Heart left ventricle (tissue), 13 donors: ENCODE measurements at regions not wholly inside any gene's neighbourhood (a gene's known extent, or its start where the extent isn't known, plus 50 kb on each side); places are given as distances from the start of the nearest gene placed in this dataset.

Experiments used
- POLR2A ChIP-seq, 2 donors: fragments of 450-650 bp; IDR thresholded peaks; one replicate each; pipeline ENCODE4 v1.6.1; 2017; ENCODE audit warnings: antibody characterized with exemption in 2 of 2, mild to moderate bottlenecking in 2 of 2, moderate library complexity in 2 of 2
- TF ChIP-seq, protein P1 (sequence below), 12 donors: fragments of 200-600 bp; sonication (generic) in 4 of 12; IDR thresholded peaks; one replicate each; pipeline versions ENCODE4 v1.5.0 to v1.8.0; 2018 to 2022; ENCODE audit warnings: antibody characterized with exemption in 12 of 12, mild to moderate bottlenecking in 5 of 12
- donor health status: ischemic (EF 13 %, LVEDD 7.1; RV severe dilation, severe dysfunction).
- donor health status: DM: no; HTN: yes; CAD: no.
- donor health status: DM: no; HTN: no; CAD: no.
- donor health status: ischemic (EF 25% LVEDD 6.9; RV normal size, moderate dysfunction).
- donor health status: ischemic (EF 25% LVEDD 5.7; RV mildly dilated, moderate dysfunction).
- donor health status: ischemic (EF 35%, LVEDD 5.7; RV mildly dilated, moderate dysfunction).
- donor health status: nonischemic (EF 11% LVEDD 7.7; RV severe dilation, severe dysfunction).
- donor health status: DM: yes; HTN: yes; CAD: no.
- donor health status: PGD.
- donor health status: ischemic (EF 29% LVEDD 5.4; RV normal size, mild dysfunction).
- donor health status: nonischemic (EF 23%, LVEDD 6.1; RV moderate dilation, normal function).

DNA sequence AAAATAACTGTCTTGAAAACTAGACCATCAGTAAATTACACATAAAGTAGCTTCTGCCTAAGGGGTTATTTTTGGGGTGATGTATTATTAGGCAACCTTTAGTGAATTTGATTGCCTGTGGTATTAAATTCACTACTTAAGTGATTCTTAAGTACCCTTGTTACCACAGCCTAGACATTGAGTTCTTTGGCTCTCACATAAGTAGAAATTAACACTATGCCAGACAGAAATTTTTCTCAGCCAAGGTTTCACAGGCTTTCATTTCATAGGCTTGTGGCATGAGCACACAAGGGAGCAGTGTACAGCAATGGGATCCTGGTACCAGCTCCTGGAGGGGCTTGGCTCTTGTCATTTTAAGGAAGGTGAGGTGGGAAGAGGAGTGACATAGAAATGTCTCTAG, 218.5 kb downstream of the AASDHPPT start:
- TF ChIP-seq, protein P1, sequence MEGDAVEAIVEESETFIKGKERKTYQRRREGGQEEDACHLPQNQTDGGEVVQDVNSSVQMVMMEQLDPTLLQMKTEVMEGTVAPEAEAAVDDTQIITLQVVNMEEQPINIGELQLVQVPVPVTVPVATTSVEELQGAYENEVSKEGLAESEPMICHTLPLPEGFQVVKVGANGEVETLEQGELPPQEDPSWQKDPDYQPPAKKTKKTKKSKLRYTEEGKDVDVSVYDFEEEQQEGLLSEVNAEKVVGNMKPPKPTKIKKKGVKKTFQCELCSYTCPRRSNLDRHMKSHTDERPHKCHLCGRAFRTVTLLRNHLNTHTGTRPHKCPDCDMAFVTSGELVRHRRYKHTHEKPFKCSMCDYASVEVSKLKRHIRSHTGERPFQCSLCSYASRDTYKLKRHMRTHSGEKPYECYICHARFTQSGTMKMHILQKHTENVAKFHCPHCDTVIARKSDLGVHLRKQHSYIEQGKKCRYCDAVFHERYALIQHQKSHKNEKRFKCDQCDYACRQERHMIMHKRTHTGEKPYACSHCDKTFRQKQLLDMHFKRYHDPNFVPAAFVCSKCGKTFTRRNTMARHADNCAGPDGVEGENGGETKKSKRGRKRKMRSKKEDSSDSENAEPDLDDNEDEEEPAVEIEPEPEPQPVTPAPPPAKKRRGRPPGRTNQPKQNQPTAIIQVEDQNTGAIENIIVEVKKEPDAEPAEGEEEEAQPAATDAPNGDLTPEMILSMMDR (IDR thresholded peaks at IDR 0.05), result no peak
- TF ChIP-seq POLR2A (IDR thresholded peaks at IDR 0.05), result no peak
